NCI-H524 (cell line): ENCODE measurements at regions not wholly inside any gene's neighbourhood (a gene's known extent, or its start where the extent isn't known, plus 50 kb on each side); places are given as distances from the start of the nearest gene placed in this dataset.

Experiments used
- DNase-seq, 2 experiments: peaks; one replicate each; lab custom pipeline; 2025; lab: John Stamatoyannopoulos, UW

DNA sequence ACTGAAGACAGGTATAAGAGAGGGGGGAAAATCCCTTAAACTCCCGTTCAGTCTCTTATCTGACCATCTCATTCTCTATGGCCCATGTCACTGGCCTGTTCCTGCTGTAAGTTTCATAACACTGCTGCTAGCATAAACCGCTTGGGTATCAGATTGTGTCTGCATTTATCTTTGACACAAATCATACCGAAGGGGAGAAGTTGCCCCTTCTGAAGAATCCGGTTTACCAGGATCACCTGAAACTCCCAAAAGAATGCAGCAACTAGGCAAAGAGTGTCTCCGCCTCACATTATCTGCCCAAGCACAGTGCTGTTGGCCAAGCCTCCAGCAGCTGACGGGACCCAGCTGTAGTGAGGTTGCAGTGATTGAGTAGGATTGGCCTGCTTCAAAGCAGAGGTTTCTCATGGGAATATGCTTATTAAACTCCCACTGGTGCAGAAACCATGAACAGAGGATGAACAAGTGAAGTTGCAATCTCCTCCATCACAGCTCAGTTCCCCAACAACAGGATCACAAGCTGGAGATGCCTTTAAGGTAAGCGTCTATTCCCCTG, 71.3 kb upstream of the PUDP start:
- no peak for DNase-seq

DNA sequence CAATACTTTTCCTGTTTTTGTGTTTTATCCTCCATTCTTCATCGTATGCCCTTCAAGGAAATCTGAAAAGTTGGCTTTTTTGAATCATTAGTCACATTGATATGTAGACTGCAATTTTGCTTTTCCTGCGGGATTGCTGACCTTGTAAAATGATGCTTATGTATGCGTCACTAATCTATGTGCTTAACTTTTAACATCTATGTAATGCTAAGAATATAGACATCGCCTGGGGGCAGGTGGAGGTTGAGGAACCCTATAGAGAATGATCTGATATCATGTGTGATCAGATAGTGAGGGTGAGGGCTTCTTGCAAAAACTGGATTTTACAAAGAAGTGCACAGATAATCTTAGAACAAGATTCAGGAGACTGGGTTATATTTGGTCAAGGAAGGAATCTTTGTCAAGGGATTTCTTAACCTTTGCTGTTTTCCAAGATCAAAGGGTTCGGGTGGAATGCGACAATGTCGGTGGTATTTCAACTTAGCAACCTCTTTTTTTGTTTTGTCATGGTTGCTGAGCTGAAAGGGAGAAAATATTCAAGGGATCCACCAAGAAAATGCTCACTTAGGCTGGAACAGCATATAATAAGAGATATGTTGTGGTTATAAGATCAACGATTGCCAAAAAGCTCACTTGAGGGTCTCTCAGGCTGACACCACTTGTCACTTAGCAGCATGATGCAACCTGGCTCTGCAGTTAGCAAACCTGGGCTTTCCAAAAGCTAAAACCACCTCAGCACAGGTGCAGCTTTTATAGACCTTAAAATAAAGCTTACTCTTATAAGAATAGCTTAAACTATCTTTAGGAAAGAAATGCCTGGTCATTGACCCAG, 70.6 kb upstream of the PUDP start:
- DNase-seq: no peak

DNA sequence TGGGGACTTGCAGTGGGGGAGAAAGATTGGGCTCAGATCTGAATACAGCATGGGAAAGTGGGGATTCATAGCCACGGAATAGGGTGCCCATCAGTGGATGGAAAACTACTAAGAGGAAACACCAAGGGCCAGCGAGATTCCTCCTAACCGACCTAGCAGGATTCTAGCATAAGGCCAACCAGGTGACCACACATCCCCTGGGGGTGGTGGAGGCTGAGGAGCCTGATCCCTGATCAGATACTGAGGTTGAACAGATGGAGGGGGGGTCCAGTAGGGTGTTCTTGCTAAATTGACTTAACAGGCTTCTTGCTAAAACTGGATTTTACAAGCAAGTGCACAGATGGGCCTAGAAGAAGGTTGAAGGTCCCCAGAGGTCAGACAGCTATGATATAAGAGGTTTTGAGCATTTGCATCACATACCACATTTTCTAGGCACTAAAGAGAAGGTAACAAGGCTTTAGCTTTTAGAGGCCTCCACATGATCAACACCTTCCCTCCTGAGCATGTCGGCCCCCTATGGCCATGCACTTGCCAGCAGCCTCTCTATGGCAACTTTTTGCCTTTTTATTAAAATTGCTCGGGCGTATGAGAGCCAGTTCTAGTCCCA, 69.1 kb upstream of the PUDP start:
- peak; percentile 45 to 88 for DNase-seq

DNA sequence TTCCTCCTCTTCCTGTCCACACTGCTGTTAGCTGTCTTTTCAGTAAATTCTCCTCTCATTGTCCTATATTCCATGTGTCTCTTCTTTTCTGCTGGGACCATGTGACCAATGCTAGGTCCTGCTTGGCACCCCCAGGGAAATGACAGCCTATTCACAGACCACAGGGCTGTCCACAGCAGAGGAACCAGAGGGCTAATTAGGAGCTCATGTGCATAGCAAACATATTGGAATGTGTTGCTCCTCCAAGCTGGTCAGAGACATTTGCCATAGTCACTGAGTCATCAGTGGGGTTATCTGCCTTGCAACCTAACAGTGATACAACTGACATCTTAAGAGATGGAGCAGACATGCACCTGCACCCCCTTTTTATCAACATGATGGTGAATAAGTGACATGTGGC, 67.9 kb upstream of the PUDP start:
- no peak for DNase-seq

DNA sequence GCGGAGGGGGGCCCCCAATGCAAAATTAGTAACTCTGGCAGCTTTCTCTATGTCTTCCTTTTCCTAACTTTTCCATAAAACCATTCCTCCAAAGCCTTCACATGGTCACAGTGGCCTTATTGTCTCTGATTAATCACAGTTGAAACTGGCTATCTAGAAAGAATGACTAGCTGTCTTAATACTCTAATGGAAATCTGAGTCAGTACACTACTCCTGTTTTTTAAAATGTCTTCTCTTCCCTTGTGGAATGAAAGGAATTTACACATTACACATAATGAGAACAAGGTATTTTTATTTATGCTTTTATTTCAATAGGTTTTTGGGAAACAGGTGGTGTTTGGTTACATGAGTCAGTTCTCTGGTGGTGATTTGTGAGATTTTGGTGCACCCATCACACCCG, 66.3 kb upstream of the PUDP start:
- no peak for DNase-seq

DNA sequence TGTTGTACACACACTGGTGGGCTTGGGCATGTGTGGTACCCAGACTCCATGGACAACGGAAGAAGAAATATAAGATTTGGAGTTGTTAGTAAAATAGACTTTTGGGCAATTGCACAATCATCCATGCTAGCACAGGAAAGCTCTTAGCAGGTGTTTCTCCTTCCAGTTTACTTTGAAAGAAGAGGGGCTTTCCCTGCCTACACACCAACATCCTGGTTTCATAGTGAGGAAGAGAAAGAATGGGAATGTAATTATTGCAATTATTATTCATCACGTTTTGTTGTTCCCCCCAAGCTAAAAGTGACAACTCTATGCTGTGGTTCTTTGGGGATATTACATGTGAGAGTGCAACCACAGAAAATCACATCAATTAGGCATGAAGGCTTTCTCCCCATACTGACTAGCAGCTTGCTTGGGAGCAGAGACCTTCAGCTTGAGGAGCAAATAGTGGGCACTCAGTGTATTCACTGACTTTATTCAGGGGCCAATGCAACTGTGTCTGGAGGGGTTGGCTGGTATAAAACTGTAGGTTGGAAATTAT, 57.2 kb upstream of the PUDP start:
- no peak for DNase-seq

DNA sequence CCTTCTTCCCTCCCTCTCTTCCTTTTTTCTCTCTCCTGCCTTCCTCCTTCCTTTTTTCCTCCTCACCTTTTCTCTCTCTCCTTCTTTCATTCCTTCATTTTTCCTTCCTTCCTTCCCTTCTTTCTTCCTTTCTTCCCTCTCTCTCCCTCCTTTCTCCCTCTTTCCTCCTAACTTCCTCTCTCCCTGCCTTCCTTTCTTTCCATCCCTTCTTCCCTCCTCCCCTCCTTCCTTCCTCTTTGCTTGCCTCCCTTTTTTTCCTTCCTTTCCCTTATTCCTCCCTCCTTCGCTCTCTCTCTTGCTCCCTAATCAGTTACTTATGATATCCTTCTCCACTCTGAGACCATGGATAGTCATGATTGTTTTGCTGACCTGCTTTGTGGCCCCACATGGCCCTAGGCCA, 56.7 kb upstream of the PUDP start:
- no peak for DNase-seq

DNA sequence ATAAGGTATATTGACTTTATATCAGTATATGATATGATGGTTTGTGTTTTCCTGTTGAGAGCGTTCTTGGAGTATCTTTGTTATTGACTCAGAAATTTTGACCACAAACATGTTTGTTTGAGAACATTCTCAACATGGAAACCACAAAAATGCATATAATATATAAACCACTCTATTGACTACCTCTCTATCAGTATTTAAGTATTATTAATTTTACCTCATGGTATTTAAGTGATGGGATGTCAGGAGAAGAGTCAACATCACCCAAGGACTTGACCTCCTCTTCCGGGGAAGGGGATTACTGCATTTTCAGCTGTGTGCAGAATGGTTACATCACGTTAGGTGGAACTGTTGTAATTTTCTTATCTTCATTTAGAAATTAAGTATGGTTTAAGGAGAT, 54.3 kb upstream of the PUDP start:
- no peak for DNase-seq

DNA sequence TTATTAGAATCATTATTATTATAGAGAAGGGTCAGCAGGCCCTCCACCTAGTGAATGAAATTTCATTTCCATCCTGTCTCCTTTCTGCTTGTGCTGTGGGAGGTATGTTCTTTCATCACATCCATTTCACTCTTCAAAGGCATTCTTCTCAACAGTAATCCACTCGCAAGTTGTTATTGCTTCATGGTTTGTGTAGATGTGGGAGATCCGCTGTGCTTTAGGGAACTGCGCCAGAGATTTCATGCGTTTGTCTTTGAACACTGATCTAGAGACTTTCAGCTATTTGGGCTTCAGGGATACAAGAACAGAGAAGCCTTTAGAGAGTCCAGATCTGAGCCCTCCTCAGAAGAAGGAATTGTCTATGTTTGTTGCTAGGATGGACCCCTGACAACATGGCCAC, 53.5 kb upstream of the PUDP start:
- DNase-seq: no peak

DNA sequence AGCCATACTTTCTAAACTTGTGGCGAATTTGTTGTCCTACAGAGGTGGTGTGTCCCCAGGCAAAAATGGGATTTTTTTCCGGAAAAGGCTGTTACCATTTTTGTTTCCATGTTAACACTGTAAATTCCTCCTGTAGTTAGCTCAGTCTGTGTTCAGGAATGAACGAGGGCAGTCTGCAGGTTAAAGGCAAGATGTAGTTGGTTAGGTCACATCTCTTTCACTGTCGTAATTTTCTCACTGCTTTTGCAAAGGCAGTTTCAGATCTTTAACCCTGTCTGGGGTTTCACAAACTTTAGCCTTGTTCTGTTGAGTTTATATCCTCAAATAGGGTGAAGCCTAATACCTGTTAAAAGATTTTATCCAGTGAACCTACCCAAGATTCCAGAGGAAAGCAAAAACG, 50.5 kb upstream of the PUDP start:
- no peak for DNase-seq
